ENCODE measurements at regions not wholly inside any gene's neighbourhood (a gene's known extent, or its start where the extent isn't known, plus 50 kb on each side); places are given as distances from the start of the nearest gene placed in this dataset.

- H3K4me3 ChIP-seq (ENCODE audit: low read depth, low read length) = no peak overlapping the region
- no peak for DNase-seq (ENCODE audit: low read depth)
- TF ChIP-seq POLR2A (IDR thresholded peaks at IDR 0.05; ENCODE audit: extremely low read depth, insufficient read length) (no peak), MYC (IDR thresholded peaks at IDR 0.05; ENCODE audit: low read depth, low read length) (no peak), MAX (IDR thresholded peaks at IDR 0.05; ENCODE audit: low read depth, low read length) (no peak), CTCF (IDR thresholded peaks at IDR 0.05; ENCODE audit: low read depth, low read length) (no peak)
These were observed 1087.7 kb downstream of the CDH9 start for GRCh38 chr5:25950681-25951080.

GRCh38 chr5:25948278-25948677 is 1090.1 kb downstream of the CDH9 start:
- H3K4me3 ChIP-seq (ENCODE audit: low read depth, low read length) = no peak overlapping the region
- DNase-seq (ENCODE audit: low read depth) = no peak
- no peak for TF ChIP-seq POLR2A (IDR thresholded peaks at IDR 0.05; ENCODE audit: extremely low read depth, insufficient read length)
- TF ChIP-seq MAX (IDR thresholded peaks at IDR 0.05; ENCODE audit: low read depth, low read length) = no peak
- TF ChIP-seq MYC (IDR thresholded peaks at IDR 0.05; ENCODE audit: low read depth, low read length) = no peak
- TF ChIP-seq CTCF (IDR thresholded peaks at IDR 0.05; ENCODE audit: low read depth, low read length) = no peak

- no peak for DNase-seq (ENCODE audit: low read depth)
- TF ChIP-seq POLR2A (IDR thresholded peaks at IDR 0.05; ENCODE audit: extremely low read depth, insufficient read length) (no peak), MYC (IDR thresholded peaks at IDR 0.05; ENCODE audit: low read depth, low read length) (no peak), MAX (IDR thresholded peaks at IDR 0.05; ENCODE audit: low read depth, low read length) (no peak), CTCF (IDR thresholded peaks at IDR 0.05; ENCODE audit: low read depth, low read length) (no peak)
- H3K4me3 ChIP-seq (ENCODE audit: low read depth, low read length) = no peak overlapping the region
These were observed 1093.6 kb downstream of the CDH9 start for GRCh38 chr5:25944786-25945185.

GRCh38 chr5:25909163-25909562 is 1129.2 kb downstream of the CDH9 start:
- TF ChIP-seq MAX (IDR thresholded peaks at IDR 0.05; ENCODE audit: low read depth, low read length) (no peak), MYC (IDR thresholded peaks at IDR 0.05; ENCODE audit: low read depth, low read length) (no peak), POLR2A (IDR thresholded peaks at IDR 0.05; ENCODE audit: extremely low read depth, insufficient read length) (no peak), CTCF (IDR thresholded peaks at IDR 0.05; ENCODE audit: low read depth, low read length) (no peak)
- DNase-seq (ENCODE audit: low read depth) = no peak
- H3K4me3 ChIP-seq (ENCODE audit: low read depth, low read length) = no peak overlapping the region

GRCh38 chr5:25905646-25906045 is 1132.7 kb downstream of the CDH9 start:
- DNase-seq (ENCODE audit: low read depth) = no peak
- TF ChIP-seq CTCF (IDR thresholded peaks at IDR 0.05; ENCODE audit: low read depth, low read length) = no peak
- TF ChIP-seq MAX (IDR thresholded peaks at IDR 0.05; ENCODE audit: low read depth, low read length) = no peak
- TF ChIP-seq POLR2A (IDR thresholded peaks at IDR 0.05; ENCODE audit: extremely low read depth, insufficient read length) = no peak
- TF ChIP-seq MYC (IDR thresholded peaks at IDR 0.05; ENCODE audit: low read depth, low read length) = no peak
- no peak overlapping the region for H3K4me3 ChIP-seq (ENCODE audit: low read depth, low read length)

GRCh38 chr5:25892211-25892610 is 1146.2 kb downstream of the CDH9 start:
- no peak for DNase-seq (ENCODE audit: low read depth)
- no peak for TF ChIP-seq MAX (IDR thresholded peaks at IDR 0.05; ENCODE audit: low read depth, low read length)
- no peak for TF ChIP-seq CTCF (IDR thresholded peaks at IDR 0.05; ENCODE audit: low read depth, low read length)
- TF ChIP-seq MYC (IDR thresholded peaks at IDR 0.05; ENCODE audit: low read depth, low read length) = no peak
- no peak for TF ChIP-seq POLR2A (IDR thresholded peaks at IDR 0.05; ENCODE audit: extremely low read depth, insufficient read length)
- no peak overlapping the region for H3K4me3 ChIP-seq (ENCODE audit: low read depth, low read length)

All from NB4 (cell line).